ENCODE measurements at regions not wholly inside any gene's neighbourhood (a gene's known extent, or its start where the extent isn't known, plus 50 kb on each side); places are given as distances from the start of the nearest gene placed in this dataset.

DNA sequence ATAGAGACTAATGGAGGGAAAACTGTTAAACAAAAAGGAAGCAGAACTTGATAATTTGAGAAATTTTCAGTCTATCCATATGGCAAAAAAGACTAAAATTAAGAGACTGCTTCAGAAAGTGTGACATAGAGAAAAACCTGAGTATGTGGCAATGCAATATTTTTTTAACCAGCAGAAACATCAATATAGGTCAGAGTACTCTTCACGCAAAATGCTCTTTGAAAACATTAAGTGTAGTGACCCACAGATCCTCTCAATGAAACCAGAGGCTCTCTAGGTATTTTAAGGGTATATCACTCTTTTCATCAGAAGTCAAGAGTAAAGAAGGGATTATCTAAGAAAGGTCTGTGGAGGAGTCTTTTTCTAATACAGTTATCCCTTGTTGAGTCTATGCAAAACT is 1394.8 kb downstream of the DSC3 start:
- H3F3A ChIP-seq (ENCODE audit: low read depth): no peaks in the 10 kb centered on the region
- H2AFZ ChIP-seq (replicated peaks): no peak overlapping the region
- Mint-ChIP-seq H3K9me3 (no peaks in the 10 kb centered on the region), H3K4me1 (no peaks in the 10 kb centered on the region), H3K4me3 (no peak overlapping the region), H3K27me3 (ENCODE audit: insufficient read depth, low read depth) (peaks cover 7% of the 10 kb centered on the region), H3K27ac (no peak overlapping the region), H3K36me3 (no peaks in the 10 kb centered on the region)
- H3K79me2 ChIP-seq (ENCODE audit: low read depth): no peaks in the 10 kb centered on the region
- no peaks in the 10 kb centered on the region for H3K27me3 ChIP-seq
- H3K9me3 ChIP-seq (ENCODE audit: low read depth): no peaks in the 10 kb centered on the region
- no peak overlapping the region for H3K9ac ChIP-seq
- no peak for DNase-seq (ENCODE audit: low spot score)
- H4K20me1 ChIP-seq (ENCODE audit: low read depth): no peaks in the 10 kb centered on the region
- no peaks in the 10 kb centered on the region for H3K36me3 ChIP-seq
- H3K4me2 ChIP-seq: no peak overlapping the region
- no peak overlapping the region for H3K4me3 ChIP-seq
- TF ChIP-seq EZH2 (IDR thresholded peaks at IDR 0.05) (no peak), EZH2phosphoT487 (IDR thresholded peaks at IDR 0.05) (no peak)
- TF ChIP-seq, protein P1, sequence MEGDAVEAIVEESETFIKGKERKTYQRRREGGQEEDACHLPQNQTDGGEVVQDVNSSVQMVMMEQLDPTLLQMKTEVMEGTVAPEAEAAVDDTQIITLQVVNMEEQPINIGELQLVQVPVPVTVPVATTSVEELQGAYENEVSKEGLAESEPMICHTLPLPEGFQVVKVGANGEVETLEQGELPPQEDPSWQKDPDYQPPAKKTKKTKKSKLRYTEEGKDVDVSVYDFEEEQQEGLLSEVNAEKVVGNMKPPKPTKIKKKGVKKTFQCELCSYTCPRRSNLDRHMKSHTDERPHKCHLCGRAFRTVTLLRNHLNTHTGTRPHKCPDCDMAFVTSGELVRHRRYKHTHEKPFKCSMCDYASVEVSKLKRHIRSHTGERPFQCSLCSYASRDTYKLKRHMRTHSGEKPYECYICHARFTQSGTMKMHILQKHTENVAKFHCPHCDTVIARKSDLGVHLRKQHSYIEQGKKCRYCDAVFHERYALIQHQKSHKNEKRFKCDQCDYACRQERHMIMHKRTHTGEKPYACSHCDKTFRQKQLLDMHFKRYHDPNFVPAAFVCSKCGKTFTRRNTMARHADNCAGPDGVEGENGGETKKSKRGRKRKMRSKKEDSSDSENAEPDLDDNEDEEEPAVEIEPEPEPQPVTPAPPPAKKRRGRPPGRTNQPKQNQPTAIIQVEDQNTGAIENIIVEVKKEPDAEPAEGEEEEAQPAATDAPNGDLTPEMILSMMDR (IDR thresholded peaks at IDR 0.05): no peak
- no peaks in the 10 kb centered on the region for H3K4me1 ChIP-seq
- no peak overlapping the region for H3K27ac ChIP-seq

DNA sequence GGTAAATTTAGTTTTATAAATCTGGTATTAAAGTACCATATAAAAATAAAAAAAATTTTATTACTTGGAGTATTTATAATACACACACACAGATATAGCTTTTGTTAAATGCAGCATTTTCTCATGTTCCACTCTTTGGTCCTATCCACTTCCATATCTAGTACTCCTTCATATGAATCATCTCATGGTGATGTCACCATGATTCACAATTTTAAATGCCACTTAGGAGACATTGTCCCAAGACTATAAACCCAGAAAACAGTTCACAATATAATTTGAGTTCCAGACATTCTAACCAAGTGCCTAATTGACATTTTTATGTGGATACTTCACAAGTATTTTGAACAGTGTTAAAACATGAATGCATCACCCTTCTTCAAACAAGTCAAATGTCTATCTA is 1398.3 kb downstream of the DSC3 start:
- Histone ChIP-seq H3K4me3 (no peak overlapping the region), H3K27me3 (no peaks in the 10 kb centered on the region), H3F3A (ENCODE audit: low read depth) (no peaks in the 10 kb centered on the region), H3K79me2 (ENCODE audit: low read depth) (no peaks in the 10 kb centered on the region), H3K4me2 (no peak overlapping the region), H4K20me1 (ENCODE audit: low read depth) (no peaks in the 10 kb centered on the region), H3K27ac (no peak overlapping the region), H3K9me3 (ENCODE audit: low read depth) (no peaks in the 10 kb centered on the region), H3K36me3 (no peaks in the 10 kb centered on the region), H3K9ac (no peak overlapping the region), H2AFZ (replicated peaks) (no peak overlapping the region), H3K4me1 (no peaks in the 10 kb centered on the region)
- H3K4me3 Mint-ChIP-seq: no peak overlapping the region
- no peak overlapping the region for H3K27ac Mint-ChIP-seq
- H3K27me3 Mint-ChIP-seq (ENCODE audit: insufficient read depth, low read depth): peaks cover 4% of the 10 kb centered on the region
- H3K4me1 Mint-ChIP-seq: no peaks in the 10 kb centered on the region
- no peaks in the 10 kb centered on the region for H3K36me3 Mint-ChIP-seq
- no peaks in the 10 kb centered on the region for H3K9me3 Mint-ChIP-seq
- no peak for DNase-seq (ENCODE audit: low spot score)
- TF ChIP-seq EZH2phosphoT487 (IDR thresholded peaks at IDR 0.05) (no peak), EZH2 (IDR thresholded peaks at IDR 0.05) (no peak)
- TF ChIP-seq, protein P1 (IDR thresholded peaks at IDR 0.05): no peak

DNA sequence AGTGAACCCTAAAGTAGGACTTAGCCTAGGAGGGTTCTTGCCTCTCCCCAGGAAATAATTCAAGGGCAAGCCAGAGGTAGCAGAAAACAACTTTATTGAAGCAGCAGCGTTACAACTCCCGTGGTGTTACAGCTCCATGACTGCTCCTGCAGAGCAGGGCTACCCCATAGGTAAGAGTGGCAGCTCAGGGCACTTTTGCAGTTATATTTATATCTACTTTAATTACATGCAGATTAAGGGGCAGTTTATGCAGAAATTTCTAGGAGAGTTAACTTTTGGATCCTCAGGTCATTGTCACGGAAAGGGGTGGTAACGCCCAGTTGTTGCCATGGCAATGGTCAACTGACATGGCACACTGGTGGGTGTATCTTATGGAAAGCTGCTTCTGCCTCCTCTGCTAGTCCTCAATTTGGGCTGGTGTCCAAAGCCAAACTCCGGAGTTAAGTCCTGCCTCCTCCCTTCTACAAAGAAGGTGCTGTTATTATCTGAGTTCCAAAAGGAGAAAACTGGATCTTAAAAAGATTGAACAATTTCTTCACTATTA is 1413.0 kb downstream of the DSC3 start:
- Mint-ChIP-seq H3K4me1 (no peaks in the 10 kb centered on the region), H3K27ac (no peak overlapping the region), H3K4me3 (no peak overlapping the region), H3K36me3 (no peaks in the 10 kb centered on the region), H3K27me3 (ENCODE audit: insufficient read depth, low read depth) (no peaks in the 10 kb centered on the region), H3K9me3 (no peaks in the 10 kb centered on the region)
- TF ChIP-seq EZH2 (IDR thresholded peaks at IDR 0.05) (no peak), EZH2phosphoT487 (IDR thresholded peaks at IDR 0.05) (no peak)
- TF ChIP-seq, protein P1 (IDR thresholded peaks at IDR 0.05): no peak
- no peak overlapping the region for H3K4me3 ChIP-seq
- no peaks in the 10 kb centered on the region for H4K20me1 ChIP-seq (ENCODE audit: low read depth)
- DNase-seq (ENCODE audit: low spot score): no peak
- H3K4me2 ChIP-seq: no peak overlapping the region
- H3K27ac ChIP-seq: no peak overlapping the region
- no peaks in the 10 kb centered on the region for H3K36me3 ChIP-seq
- no peaks in the 10 kb centered on the region for H3K9me3 ChIP-seq (ENCODE audit: low read depth)
- H3K27me3 ChIP-seq: no peaks in the 10 kb centered on the region
- no peak overlapping the region for H2AFZ ChIP-seq (replicated peaks)
- H3K79me2 ChIP-seq (ENCODE audit: low read depth): no peaks in the 10 kb centered on the region
- no peak overlapping the region for H3K9ac ChIP-seq
- no peaks in the 10 kb centered on the region for H3K4me1 ChIP-seq
- H3F3A ChIP-seq (ENCODE audit: low read depth): no peaks in the 10 kb centered on the region
